H9 (cell line): ENCODE measurements at regions not wholly inside any gene's neighbourhood (a gene's known extent, or its start where the extent isn't known, plus 50 kb on each side); places are given as distances from the start of the nearest gene placed in this dataset.

Experiments used
- DNase-seq: peaks from one replicate; pipeline ENCODE4 v3.0.0-alpha.2; 2017
- H2AFZ ChIP-seq: one replicate; pipeline ENCODE4 v1.6.1; 2013; ENCODE audit warnings: mild to moderate bottlenecking, low read length, control low read depth, moderate library complexity
- H2AK5ac ChIP-seq: 2 replicates; pipeline ENCODE4 v1.6.1; 2013; ENCODE audit warnings: low read length, control low read depth, mixed read lengths; ENCODE audit not compliant: insufficient read length
- H2BK120ac ChIP-seq: one replicate; pipeline ENCODE4 v1.6.1; 2013; ENCODE audit warnings: low read depth, mild to moderate bottlenecking, low read length, control low read depth, inconsistent platforms; ENCODE audit not compliant: poor library complexity, severe bottlenecking
- H2BK12ac ChIP-seq: 2 replicates; pipeline ENCODE4 v1.6.1; 2013; ENCODE audit warnings: low read length, control low read depth, mixed read lengths, low read depth; ENCODE audit not compliant: insufficient read length
- H2BK15ac ChIP-seq: 2 replicates; pipeline ENCODE4 v1.6.1; 2013; ENCODE audit warnings: low read depth, low read length, control low read depth
- H2BK20ac ChIP-seq: one replicate; pipeline ENCODE4 v1.6.1; 2013; ENCODE audit warnings: low read depth, mild to moderate bottlenecking, low read length, control low read depth, inconsistent platforms; ENCODE audit not compliant: poor library complexity, severe bottlenecking
- H2BK5ac ChIP-seq: 2 replicates; pipeline ENCODE4 v1.6.1; 2013; ENCODE audit warnings: low read length, control low read depth, mixed read lengths; ENCODE audit not compliant: insufficient read length
- H3K14ac ChIP-seq: 2 replicates; pipeline ENCODE4 v1.6.1; 2013; ENCODE audit warnings: low read length, control low read depth; ENCODE audit not compliant: insufficient read depth
- H3K18ac ChIP-seq: 2 replicates; pipeline ENCODE4 v1.6.1; 2013; ENCODE audit warnings: low read depth, mild to moderate bottlenecking, mixed read lengths, low read length, control low read depth; ENCODE audit not compliant: insufficient read length
- H3K23ac ChIP-seq: 2 replicates; pipeline ENCODE4 v1.6.1; 2013; ENCODE audit warnings: low read length, control low read depth, mixed read lengths, low read depth; ENCODE audit not compliant: insufficient read length
- H3K23me2 ChIP-seq: 2 replicates; pipeline ENCODE4 v1.6.1; 2013; ENCODE audit warnings: low read depth, mild to moderate bottlenecking, mixed read lengths, low read length, control low read depth; ENCODE audit not compliant: insufficient read length, poor library complexity, severe bottlenecking
- H3K27ac ChIP-seq: 2 replicates; pipeline ENCODE4 v1.5.1; 2013; ENCODE audit warnings: low read length, control low read depth, mixed read lengths, low read depth; ENCODE audit not compliant: insufficient read length
- H3K27me3 ChIP-seq: 2 replicates; pipeline ENCODE4 v1.6.1; 2013; ENCODE audit warnings: low read length, control low read depth, inconsistent platforms; ENCODE audit not compliant: insufficient read depth
- H3K4ac ChIP-seq: 2 replicates; pipeline ENCODE4 v1.6.1; 2013; ENCODE audit warnings: low read depth, mild to moderate bottlenecking, control low read depth, inconsistent platforms, low read length, moderate library complexity
- H3K4me1 ChIP-seq: 2 replicates; pipeline ENCODE4 v1.6.1; 2013; ENCODE audit warnings: low read length, control low read depth, inconsistent platforms; ENCODE audit not compliant: insufficient read depth
- H3K4me2 ChIP-seq: 2 replicates; pipeline ENCODE4 v1.6.1; 2013; ENCODE audit warnings: low read length, control low read depth, mixed read lengths; ENCODE audit not compliant: insufficient read length, insufficient read depth
- H3K56ac ChIP-seq: 2 replicates; pipeline ENCODE4 v1.6.1; 2013; ENCODE audit warnings: low read depth, mild to moderate bottlenecking, mixed read lengths, low read length, control low read depth; ENCODE audit not compliant: insufficient read length
- H3K79me1 ChIP-seq: 2 replicates; pipeline ENCODE4 v1.6.1; 2013; ENCODE audit warnings: low read depth, mild to moderate bottlenecking, moderate library complexity, low read length, control low read depth, inconsistent platforms; ENCODE audit not compliant: insufficient read depth, poor library complexity, severe bottlenecking
- H3K79me2 ChIP-seq: 2 replicates; pipeline ENCODE4 v1.6.1; 2013; ENCODE audit warnings: low read length, control low read depth, inconsistent platforms; ENCODE audit not compliant: insufficient read depth
- H3K9ac ChIP-seq: 2 replicates; pipeline ENCODE4 v1.6.1; 2013; ENCODE audit warnings: low read length, control low read depth, mixed read lengths; ENCODE audit not compliant: insufficient read length; ENCODE audit errors: extremely low read depth
- H3K9me3 ChIP-seq: one replicate; pipeline ENCODE4 v1.6.1; 2013; ENCODE audit warnings: low read depth, low read length, inconsistent platforms; ENCODE audit not compliant: control insufficient read depth
- H3T11ph ChIP-seq: one replicate; pipeline ENCODE4 v1.6.1; 2013; ENCODE audit warnings: mild to moderate bottlenecking, low read length, control low read depth, inconsistent platforms
- H4K20me1 ChIP-seq: one replicate; pipeline ENCODE4 v1.6.1; 2013; ENCODE audit not compliant: control insufficient read depth, insufficient read length, insufficient read depth
- H4K5ac ChIP-seq: 2 replicates; pipeline ENCODE4 v1.6.1; 2013; ENCODE audit warnings: low read depth, mild to moderate bottlenecking, mixed read lengths, low read length, control low read depth; ENCODE audit not compliant: insufficient read length
- H4K8ac ChIP-seq: replicated peaks from 2 replicates; pipeline ENCODE4 v1.6.1; 2013; ENCODE audit warnings: low read length, control low read depth, mixed read lengths, low read depth; ENCODE audit not compliant: insufficient read length
- H4K91ac ChIP-seq: 2 replicates; pipeline ENCODE4 v1.6.1; 2013; ENCODE audit warnings: low read depth, mild to moderate bottlenecking, moderate library complexity, mixed read lengths, low read length, control low read depth; ENCODE audit not compliant: insufficient read length
- H3K27ac Mint-ChIP-seq, 3 experiments: 2 replicates in 2 of 3; 3 replicates in 1 of 3; pipeline ENCODE4 v1.8.0; 2020 to 2021; ENCODE audit warnings: mixed read lengths in 3 of 3, mild to moderate bottlenecking in 1 of 3, moderate library complexity in 1 of 3
- H3K27me3 Mint-ChIP-seq: 2 replicates; pipeline ENCODE4 v1.8.0; 2021; ENCODE audit warnings: low read depth, mild to moderate bottlenecking, moderate library complexity, mixed read lengths
- H3K36me3 Mint-ChIP-seq, 3 experiments: 2 replicates in 2 of 3; 3 replicates in 1 of 3; pipeline ENCODE4 v1.8.0; 2020 to 2021; ENCODE audit warnings: low read depth in 3 of 3, mixed read lengths in 3 of 3; ENCODE audit not compliant: insufficient read depth in 1 of 3
- H3K4me1 Mint-ChIP-seq, 2 experiments: 2 replicates each; pipeline ENCODE4 v1.8.0; 2020; ENCODE audit warnings: mixed read lengths in 2 of 2
- H3K4me3 Mint-ChIP-seq, 2 experiments: 2 replicates in 1 of 2; 3 replicates in 1 of 2; pipeline ENCODE4 v1.8.0; 2020 to 2021; ENCODE audit warnings: mild to moderate bottlenecking in 2 of 2, mixed read lengths in 2 of 2, moderate library complexity in 1 of 2
- H3K9me3 Mint-ChIP-seq, 2 experiments: 2 replicates in 1 of 2; 3 replicates in 1 of 2; pipeline ENCODE4 v1.8.0; 2020; ENCODE audit warnings: mild to moderate bottlenecking in 2 of 2, mixed read lengths in 2 of 2, moderate library complexity in 1 of 2
- TF ChIP-seq, protein P1 (sequence below): fragments of 200-600 bp; sonication (generic); conservative IDR thresholded peaks from 3 replicates; pipeline ENCODE4 v1.8.0; 2021; ENCODE audit warnings: antibody characterized with exemption, mild to moderate bottlenecking

DNA sequence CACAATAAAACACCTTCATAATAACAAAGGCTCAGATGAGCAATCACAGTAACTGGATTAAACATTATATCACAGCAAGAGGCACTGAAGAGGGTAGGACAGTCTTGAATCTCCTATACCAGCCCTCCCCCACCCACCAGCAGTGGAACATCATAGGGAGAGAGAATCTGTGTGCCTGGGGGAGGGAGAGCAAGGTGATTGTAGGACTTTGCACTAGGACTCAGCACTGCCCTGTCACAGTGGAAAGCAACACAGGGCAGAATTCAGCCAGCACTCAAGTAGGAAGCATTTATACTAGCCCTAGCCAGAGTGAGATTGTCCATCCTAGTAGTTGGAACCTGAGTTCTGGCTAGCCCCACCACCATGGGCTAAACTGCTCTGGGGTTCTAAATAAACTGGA, 400.2 kb downstream of the HAO1 start:
- Mint-ChIP-seq H3K27ac (no peak overlapping the region), H3K4me1 (no peaks in the 10 kb centered on the region), H3K36me3 (no peaks in the 10 kb centered on the region), H3K4me3 (no peak overlapping the region), H3K9me3 (no peaks in the 10 kb centered on the region), H3K27me3 (no peaks in the 10 kb centered on the region)
- no peak overlapping the region for H3K23ac ChIP-seq
- H3K27me3 ChIP-seq, result no peaks in the 10 kb centered on the region
- no peak overlapping the region for H2BK12ac ChIP-seq
- H4K91ac ChIP-seq, result no peak overlapping the region
- H3K79me2 ChIP-seq, result no peaks in the 10 kb centered on the region
- TF ChIP-seq, protein P1, sequence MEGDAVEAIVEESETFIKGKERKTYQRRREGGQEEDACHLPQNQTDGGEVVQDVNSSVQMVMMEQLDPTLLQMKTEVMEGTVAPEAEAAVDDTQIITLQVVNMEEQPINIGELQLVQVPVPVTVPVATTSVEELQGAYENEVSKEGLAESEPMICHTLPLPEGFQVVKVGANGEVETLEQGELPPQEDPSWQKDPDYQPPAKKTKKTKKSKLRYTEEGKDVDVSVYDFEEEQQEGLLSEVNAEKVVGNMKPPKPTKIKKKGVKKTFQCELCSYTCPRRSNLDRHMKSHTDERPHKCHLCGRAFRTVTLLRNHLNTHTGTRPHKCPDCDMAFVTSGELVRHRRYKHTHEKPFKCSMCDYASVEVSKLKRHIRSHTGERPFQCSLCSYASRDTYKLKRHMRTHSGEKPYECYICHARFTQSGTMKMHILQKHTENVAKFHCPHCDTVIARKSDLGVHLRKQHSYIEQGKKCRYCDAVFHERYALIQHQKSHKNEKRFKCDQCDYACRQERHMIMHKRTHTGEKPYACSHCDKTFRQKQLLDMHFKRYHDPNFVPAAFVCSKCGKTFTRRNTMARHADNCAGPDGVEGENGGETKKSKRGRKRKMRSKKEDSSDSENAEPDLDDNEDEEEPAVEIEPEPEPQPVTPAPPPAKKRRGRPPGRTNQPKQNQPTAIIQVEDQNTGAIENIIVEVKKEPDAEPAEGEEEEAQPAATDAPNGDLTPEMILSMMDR, result no peak
- H3K56ac ChIP-seq, result no peak overlapping the region
- H3K4ac ChIP-seq, result no peak overlapping the region
- H3K18ac ChIP-seq, result no peak overlapping the region
- H3K9ac ChIP-seq, result no peak overlapping the region
- H2BK20ac ChIP-seq, result no peak overlapping the region
- no peak overlapping the region for H4K8ac ChIP-seq
- no peak overlapping the region for H3K27ac ChIP-seq
- H2BK15ac ChIP-seq, result no peak overlapping the region
- H3K23me2 ChIP-seq, result no peaks in the 10 kb centered on the region
- H3K4me2 ChIP-seq, result no peak overlapping the region
- no peaks in the 10 kb centered on the region for H3K9me3 ChIP-seq
- H3T11ph ChIP-seq, result no peak overlapping the region
- no peak overlapping the region for H3K14ac ChIP-seq
- no peaks in the 10 kb centered on the region for H3K4me1 ChIP-seq
- H2AK5ac ChIP-seq, result no peak overlapping the region
- H3K79me1 ChIP-seq, result no peaks in the 10 kb centered on the region
- H4K5ac ChIP-seq, result no peak overlapping the region
- no peak for DNase-seq
- no peaks in the 10 kb centered on the region for H4K20me1 ChIP-seq
- H2BK5ac ChIP-seq, result no peak overlapping the region
- H2BK120ac ChIP-seq, result no peak overlapping the region
- H2AFZ ChIP-seq, result no peak overlapping the region
